ENCODE measurements at regions not wholly inside any gene's neighbourhood (a gene's known extent, or its start where the extent isn't known, plus 50 kb on each side); places are given as distances from the start of the nearest gene placed in this dataset.
"Not testable (repeated sequence)": the region's sequence is repeated elsewhere in the genome, so short reads cannot be mapped to it uniquely, and the experiment has no call there.

- no peak for TF ChIP-seq CTCF (IDR thresholded peaks at IDR 0.05; ENCODE audit: low read depth, low read length, missing control alignments)
- no peak for DNase-seq (ENCODE audit: low read depth)
- no peak overlapping the region for H3K4me3 ChIP-seq (ENCODE audit: low read depth, low read length)
Observed at GRCh38 chr15:36161108-36161507, 418.3 kb upstream of the CDIN1 start.

- DNase-seq (ENCODE audit: low read depth): no peak
- no peak for TF ChIP-seq CTCF (IDR thresholded peaks at IDR 0.05; ENCODE audit: low read depth, low read length, missing control alignments)
- H3K4me3 ChIP-seq (ENCODE audit: low read depth, low read length): no peak overlapping the region
Observed at GRCh38 chr15:36161771-36162212, 417.6 kb upstream of the CDIN1 start.

- DNase-seq (ENCODE audit: low read depth); H3K4me3 ChIP-seq (ENCODE audit: low read depth, low read length): not testable (repeated sequence)
Observed at GRCh38 chr15:36163983-36164382, 415.4 kb upstream of the CDIN1 start.

GRCh38 chr15:36172955-36173354, 406.5 kb upstream of the CDIN1 start:
- no peak for DNase-seq (ENCODE audit: low read depth)
- no peak overlapping the region for H3K4me3 ChIP-seq (ENCODE audit: low read depth, low read length)
- TF ChIP-seq CTCF (IDR thresholded peaks at IDR 0.05; ENCODE audit: low read depth, low read length, missing control alignments): no peak

- TF ChIP-seq CTCF (IDR thresholded peaks at IDR 0.05; ENCODE audit: low read depth, low read length, missing control alignments): no peak
- DNase-seq (ENCODE audit: low read depth): no peak
- no peak overlapping the region for H3K4me3 ChIP-seq (ENCODE audit: low read depth, low read length)
Observed at GRCh38 chr15:36175186-36175740, 404.2 kb upstream of the CDIN1 start.

GRCh38 chr15:36175741-36176291, 403.6 kb upstream of the CDIN1 start:
- no peak for TF ChIP-seq CTCF (IDR thresholded peaks at IDR 0.05; ENCODE audit: low read depth, low read length, missing control alignments)
- no peak overlapping the region for H3K4me3 ChIP-seq (ENCODE audit: low read depth, low read length)
- no peak for DNase-seq (ENCODE audit: low read depth)

- DNase-seq (ENCODE audit: low read depth): no peak
- TF ChIP-seq CTCF (IDR thresholded peaks at IDR 0.05; ENCODE audit: low read depth, low read length, missing control alignments): no peak
- H3K4me3 ChIP-seq (ENCODE audit: low read depth, low read length): no peak overlapping the region
Observed at GRCh38 chr15:36177590-36178302, 401.7 kb upstream of the CDIN1 start.
